OCI-LY1 (cell line): ENCODE measurements at regions not wholly inside any gene's neighbourhood (a gene's known extent, or its start where the extent isn't known, plus 50 kb on each side); places are given as distances from the start of the nearest gene placed in this dataset.
"Not testable (repeated sequence)": the region's sequence is repeated elsewhere in the genome, so short reads cannot be mapped to it uniquely, and the experiment has no call there.

ENCODE experiments used
- H2AFZ ChIP-seq: fragments of 200-600 bp; sonication (generic), shearing (Covaris generic); 2 replicates; pipeline ENCODE4 v1.6.0; 2014; ENCODE audit warnings: antibody characterized with exemption, mild to moderate bottlenecking, low read length
- H3F3A ChIP-seq: fragments of 200-600 bp; sonication (generic), shearing (Covaris generic); 2 replicates; pipeline ENCODE4 v1.6.0; 2014; ENCODE audit warnings: mild to moderate bottlenecking, antibody characterized with exemption, low read length, moderate library complexity; ENCODE audit not compliant: insufficient read depth
- H3K27ac ChIP-seq: fragments of 200-600 bp; sonication (generic); 2 replicates; pipeline ENCODE4 v1.5.1; 2014; ENCODE audit warnings: low read length, mixed run types, mild to moderate bottlenecking, low read depth; ENCODE audit not compliant: poor library complexity, severe bottlenecking
- H3K27me3 ChIP-seq: fragments of 200-600 bp; sonication (generic); 2 replicates; pipeline ENCODE4 v1.6.0; 2014; ENCODE audit warnings: antibody characterized with exemption, mild to moderate bottlenecking, low read length, moderate library complexity; ENCODE audit not compliant: insufficient read depth
- H3K36me3 ChIP-seq: fragments of 200-600 bp; sonication (generic); 2 replicates; pipeline ENCODE4 v1.6.1; 2014; ENCODE audit warnings: mild to moderate bottlenecking, antibody characterized with exemption, low read length, moderate library complexity, mixed read lengths; ENCODE audit not compliant: insufficient read depth
- H3K4me1 ChIP-seq: fragments of 200-600 bp; sonication (generic); 2 replicates; pipeline ENCODE4 v1.5.1; 2014; ENCODE audit warnings: mild to moderate bottlenecking, low read length, moderate library complexity; ENCODE audit not compliant: insufficient read depth, severe bottlenecking
- H3K4me2 ChIP-seq: fragments of 200-600 bp; sonication (generic), shearing (Covaris generic); 2 replicates; pipeline ENCODE4 v1.6.1; 2014; ENCODE audit warnings: low read length
- H3K4me3 ChIP-seq: fragments of 200-600 bp; sonication (generic); 2 replicates; pipeline ENCODE4 v1.5.1; 2014; ENCODE audit warnings: low read length, low read depth, mild to moderate bottlenecking, mixed read lengths; ENCODE audit not compliant: poor library complexity, severe bottlenecking
- H3K79me2 ChIP-seq: fragments of 200-600 bp; shearing (Covaris generic); 2 replicates; pipeline ENCODE4 v1.6.1; 2016; ENCODE audit warnings: mixed run types, low read length, mixed read lengths; ENCODE audit not compliant: insufficient read depth
- H3K9ac ChIP-seq: fragments of 200-600 bp; sonication (generic), shearing (Covaris generic); 2 replicates; pipeline ENCODE4 v1.6.1; 2014; ENCODE audit warnings: mild to moderate bottlenecking, low read length, mixed read lengths
- H3K9me2 ChIP-seq: fragments of 200-600 bp; sonication (generic), shearing (Covaris generic); 2 replicates; pipeline ENCODE4 v1.6.1; 2014; ENCODE audit warnings: low read depth, mild to moderate bottlenecking, low read length, mixed read lengths
- H3K9me3 ChIP-seq: fragments of 200-600 bp; shearing (Covaris generic); 2 replicates; pipeline ENCODE4 v1.6.1; 2014; ENCODE audit warnings: low read length, mixed read lengths
- H4K20me1 ChIP-seq: fragments of 200-600 bp; sonication (generic), shearing (Covaris generic); 2 replicates; pipeline ENCODE4 v1.6.0; 2016; ENCODE audit warnings: mild to moderate bottlenecking, low read length; ENCODE audit not compliant: insufficient read depth
- CTCF ChIP-seq: fragments of 200-600 bp; sonication (generic), shearing (Covaris generic); IDR thresholded peaks from 2 replicates; pipeline ENCODE4 v1.5.1; 2017; ENCODE audit warnings: mild to moderate bottlenecking, antibody characterized with exemption, low read length, moderate library complexity, mixed read lengths
- EZH2 ChIP-seq: fragments of 200-600 bp; sonication (generic), shearing (Covaris generic); IDR thresholded peaks from 2 replicates; pipeline ENCODE4 v1.8.0; 2017; ENCODE audit warnings: borderline replicate concordance, mixed run types, mild to moderate bottlenecking, antibody characterized with exemption, low read length, moderate library complexity, mixed read lengths

GRCh38 chr15:25094519-25094918, 139.7 kb downstream of the SNRPN start:
- TF ChIP-seq EZH2: no peak
- no peak for TF ChIP-seq CTCF
- H3K79me2 ChIP-seq: no peaks in the 10 kb centered on the region
- no peak overlapping the region for H3K4me2 ChIP-seq
- H3K27me3 ChIP-seq: no peaks in the 10 kb centered on the region
- H3K4me3 ChIP-seq: no peak overlapping the region
- H3K27ac ChIP-seq: no peak overlapping the region
- H4K20me1 ChIP-seq: no peaks in the 10 kb centered on the region
- no peak overlapping the region for H2AFZ ChIP-seq
- H3K9me2 ChIP-seq: no peaks in the 10 kb centered on the region
- peaks cover 94% of the 10 kb centered on the region for H3K36me3 ChIP-seq
- no peaks in the 10 kb centered on the region for H3K4me1 ChIP-seq
- no peaks in the 10 kb centered on the region for H3F3A ChIP-seq
- 0 out of 2 replicates have a peak, but pooled peaks cover 2% of the 10 kb centered on the region for H3K9me3 ChIP-seq
- no peak overlapping the region for H3K9ac ChIP-seq

GRCh38 chr15:25095179-25095578, 140.4 kb downstream of the SNRPN start:
- Histone ChIP-seq H3K9me3 (0 out of 2 replicates have a peak, but pooled peaks cover 2% of the 10 kb centered on the region), H3K4me3 (no peak overlapping the region), H3K9me2 (no peaks in the 10 kb centered on the region), H2AFZ (no peak overlapping the region), H3K4me2 (no peak overlapping the region), H3K79me2 (no peaks in the 10 kb centered on the region), H3K9ac (no peak overlapping the region), H3K36me3 (peaks cover 93% of the 10 kb centered on the region), H3K27me3 (no peaks in the 10 kb centered on the region), H3K27ac (no peak overlapping the region), H3K4me1 (no peaks in the 10 kb centered on the region), H3F3A (no peaks in the 10 kb centered on the region), H4K20me1 (no peaks in the 10 kb centered on the region)
- TF ChIP-seq CTCF: no peak
- TF ChIP-seq EZH2: no peak

GRCh38 chr15:25099966-25100365, 145.2 kb downstream of the SNRPN start:
- H3K79me2 ChIP-seq, H4K20me1 ChIP-seq, H3K4me3 ChIP-seq, H3K4me1 ChIP-seq, H3K4me2 ChIP-seq, H2AFZ ChIP-seq, H3K9me3 ChIP-seq, H3K27me3 ChIP-seq, H3K9me2 ChIP-seq, H3F3A ChIP-seq, H3K27ac ChIP-seq, H3K9ac ChIP-seq: not testable (repeated sequence)
- H3K36me3 ChIP-seq: peaks cover 74% of the 10 kb centered on the region

GRCh38 chr15:25106209-25106608, 151.4 kb downstream of the SNRPN start:
- Histone ChIP-seq H3K4me3 (no peak overlapping the region), H3K4me1 (no peaks in the 10 kb centered on the region)
- no peak for TF ChIP-seq CTCF
- no peak for TF ChIP-seq EZH2

More at GRCh38 chr15:25106209-25106608, 151.4 kb downstream of the SNRPN start:
- H3K4me2 ChIP-seq: no peak overlapping the region
- no peaks in the 10 kb centered on the region for H3K9me2 ChIP-seq
- no peaks in the 10 kb centered on the region; the same call in 1 of the 2 replicates for H3K9me3 ChIP-seq
- H3F3A ChIP-seq: no peaks in the 10 kb centered on the region
- H3K36me3 ChIP-seq: peaks cover 73% of the 10 kb centered on the region
- H3K79me2 ChIP-seq: no peaks in the 10 kb centered on the region
- no peaks in the 10 kb centered on the region for H3K27me3 ChIP-seq
- H3K27ac ChIP-seq: no peak overlapping the region
- no peak overlapping the region for H2AFZ ChIP-seq
- H3K9ac ChIP-seq: no peak overlapping the region
- no peaks in the 10 kb centered on the region for H4K20me1 ChIP-seq
